ENCODE measurements at regions not wholly inside any gene's neighbourhood (a gene's known extent, or its start where the extent isn't known, plus 50 kb on each side); places are given as distances from the start of the nearest gene placed in this dataset.

- no peak overlapping the region for H3K4me3 ChIP-seq (ENCODE audit: low read length)
- DNase-seq, result no peak
- H3K4me1 ChIP-seq (ENCODE audit: control insufficient read depth, insufficient read depth, low read length), result peaks cover 2% of the 10 kb centered on the region
- 17% methylated on average over 1 of the region's 2 CpGs for WGBS (ENCODE audit: insufficient coverage)
- H3K9me3 ChIP-seq (replicated peaks; ENCODE audit: control insufficient read depth, low read depth, low read length), result no peaks in the 10 kb centered on the region
- H3K27me3 ChIP-seq (ENCODE audit: control insufficient read depth, insufficient read depth, low read length), result no peaks in the 10 kb centered on the region
- no peak overlapping the region for H3K27ac ChIP-seq (ENCODE audit: low read length)
- no peaks in the 10 kb centered on the region for H3K36me3 ChIP-seq (ENCODE audit: control insufficient read depth, insufficient read depth, low read length)
Observed at GRCh38 chr6:6399568-6399967, 79.1 kb upstream of the F13A1 start.

GRCh38 chr6:6401401-6401800 is 80.9 kb upstream of the F13A1 start:
- Histone ChIP-seq H3K36me3 (ENCODE audit: control insufficient read depth, insufficient read depth, low read length) (no peaks in the 10 kb centered on the region), H3K9me3 (replicated peaks; ENCODE audit: control insufficient read depth, low read depth, low read length) (no peaks in the 10 kb centered on the region), H3K4me3 (ENCODE audit: low read length) (no peak overlapping the region), H3K27me3 (ENCODE audit: control insufficient read depth, insufficient read depth, low read length) (no peaks in the 10 kb centered on the region), H3K27ac (ENCODE audit: low read length) (no peak overlapping the region), H3K4me1 (ENCODE audit: control insufficient read depth, insufficient read depth, low read length) (peaks cover 2% of the 10 kb centered on the region)
- no CpG with 5 or more reads among the region's 1 CpG for WGBS (ENCODE audit: insufficient coverage)
- DNase-seq, result no peak

GRCh38 chr6:6402006-6402405 is 81.5 kb upstream of the F13A1 start:
- peaks cover 4% of the 10 kb centered on the region for H3K4me1 ChIP-seq (ENCODE audit: control insufficient read depth, insufficient read depth, low read length)
- H3K4me3 ChIP-seq (ENCODE audit: low read length), result no peak overlapping the region
- H3K36me3 ChIP-seq (ENCODE audit: control insufficient read depth, insufficient read depth, low read length), result no peaks in the 10 kb centered on the region
- H3K27ac ChIP-seq (ENCODE audit: low read length), result no peak overlapping the region
- 86% methylated on average over 2 of the region's 2 CpGs for WGBS (ENCODE audit: insufficient coverage)
- no peak for DNase-seq
- no peaks in the 10 kb centered on the region for H3K27me3 ChIP-seq (ENCODE audit: control insufficient read depth, insufficient read depth, low read length)
- H3K9me3 ChIP-seq (replicated peaks; ENCODE audit: control insufficient read depth, low read depth, low read length), result no peaks in the 10 kb centered on the region

GRCh38 chr6:6402591-6402990 is 82.1 kb upstream of the F13A1 start:
- WGBS (ENCODE audit: insufficient coverage), result no CpG with 5 or more reads among the region's 6 CpGs
- no peak overlapping the region for H3K4me3 ChIP-seq (ENCODE audit: low read length)
- no peak for DNase-seq

GRCh38 chr6:6405031-6405430 is 84.6 kb upstream of the F13A1 start:
- peaks cover 4% of the 10 kb centered on the region for H3K4me1 ChIP-seq (ENCODE audit: control insufficient read depth, insufficient read depth, low read length)
- no peaks in the 10 kb centered on the region for H3K27me3 ChIP-seq (ENCODE audit: control insufficient read depth, insufficient read depth, low read length)
- no peak overlapping the region for H3K4me3 ChIP-seq (ENCODE audit: low read length)
- H3K9me3 ChIP-seq (replicated peaks; ENCODE audit: control insufficient read depth, low read depth, low read length), result no peaks in the 10 kb centered on the region
- DNase-seq, result peak; percentile 48
- H3K27ac ChIP-seq (ENCODE audit: low read length), result no peak overlapping the region
- H3K36me3 ChIP-seq (ENCODE audit: control insufficient read depth, insufficient read depth, low read length), result no peaks in the 10 kb centered on the region
- no CpG with 5 or more reads among the region's 2 CpGs for WGBS (ENCODE audit: insufficient coverage)

More at GRCh38 chr6:6402591-6402990, 82.1 kb upstream of the F13A1 start:
- peaks cover 5% of the 10 kb centered on the region for H3K4me1 ChIP-seq (ENCODE audit: control insufficient read depth, insufficient read depth, low read length)
- no peaks in the 10 kb centered on the region for H3K27me3 ChIP-seq (ENCODE audit: control insufficient read depth, insufficient read depth, low read length)
- no peak overlapping the region for H3K27ac ChIP-seq (ENCODE audit: low read length)
- no peaks in the 10 kb centered on the region for H3K36me3 ChIP-seq (ENCODE audit: control insufficient read depth, insufficient read depth, low read length)
- no peaks in the 10 kb centered on the region for H3K9me3 ChIP-seq (replicated peaks; ENCODE audit: control insufficient read depth, low read depth, low read length)

- no peaks in the 10 kb centered on the region for H3K9me3 ChIP-seq (replicated peaks; ENCODE audit: control insufficient read depth, low read depth, low read length)
- H3K36me3 ChIP-seq (ENCODE audit: control insufficient read depth, insufficient read depth, low read length), result no peaks in the 10 kb centered on the region
- H3K27ac ChIP-seq (ENCODE audit: low read length), result no peak overlapping the region
- H3K27me3 ChIP-seq (ENCODE audit: control insufficient read depth, insufficient read depth, low read length), result no peaks in the 10 kb centered on the region
- H3K4me3 ChIP-seq (ENCODE audit: low read length), result no peak overlapping the region
- peak; percentile 71 for DNase-seq
- no CpG with 5 or more reads among the region's 1 CpG for WGBS (ENCODE audit: insufficient coverage)
- peaks cover 4% of the 10 kb centered on the region for H3K4me1 ChIP-seq (ENCODE audit: control insufficient read depth, insufficient read depth, low read length)
Observed at GRCh38 chr6:6405997-6406714, 85.7 kb upstream of the F13A1 start.

- H3K27ac ChIP-seq (ENCODE audit: low read length), result no peak overlapping the region
- H3K9me3 ChIP-seq (replicated peaks; ENCODE audit: control insufficient read depth, low read depth, low read length), result no peaks in the 10 kb centered on the region
- no peaks in the 10 kb centered on the region for H3K27me3 ChIP-seq (ENCODE audit: control insufficient read depth, insufficient read depth, low read length)
- no CpG with 5 or more reads among the region's 2 CpGs for WGBS (ENCODE audit: insufficient coverage)
- H3K36me3 ChIP-seq (ENCODE audit: control insufficient read depth, insufficient read depth, low read length), result no peaks in the 10 kb centered on the region
- H3K4me3 ChIP-seq (ENCODE audit: low read length), result no peak overlapping the region
- no peak for DNase-seq
- H3K4me1 ChIP-seq (ENCODE audit: control insufficient read depth, insufficient read depth, low read length), result peaks cover 4% of the 10 kb centered on the region
Observed at GRCh38 chr6:6406715-6407070, 86.2 kb upstream of the F13A1 start.

GRCh38 chr6:6407071-6407741 is 86.7 kb upstream of the F13A1 start:
- DNase-seq, result peak; percentile 79
- 22% methylated on average over 3 of the region's 4 CpGs for WGBS (ENCODE audit: insufficient coverage)
- Histone ChIP-seq H3K36me3 (ENCODE audit: control insufficient read depth, insufficient read depth, low read length) (no peaks in the 10 kb centered on the region), H3K4me3 (ENCODE audit: low read length) (no peak overlapping the region), H3K4me1 (ENCODE audit: control insufficient read depth, insufficient read depth, low read length) (peaks cover 8% of the 10 kb centered on the region), H3K27me3 (ENCODE audit: control insufficient read depth, insufficient read depth, low read length) (no peaks in the 10 kb centered on the region), H3K27ac (ENCODE audit: low read length) (peak overlapping the region; percentile 31), H3K9me3 (replicated peaks; ENCODE audit: control insufficient read depth, low read depth, low read length) (no peaks in the 10 kb centered on the region)

GRCh38 chr6:6409397-6410030 is 89.1 kb upstream of the F13A1 start:
- H3K4me1 ChIP-seq (ENCODE audit: control insufficient read depth, insufficient read depth, low read length), result peaks cover 11% of the 10 kb centered on the region
- H3K36me3 ChIP-seq (ENCODE audit: control insufficient read depth, insufficient read depth, low read length), result no peaks in the 10 kb centered on the region
- DNase-seq, result no peak
- H3K4me3 ChIP-seq (ENCODE audit: low read length), result no peak overlapping the region
- WGBS (ENCODE audit: insufficient coverage), result 66% methylated on average over 6 of the region's 7 CpGs
- no peaks in the 10 kb centered on the region for H3K27me3 ChIP-seq (ENCODE audit: control insufficient read depth, insufficient read depth, low read length)
- no peak overlapping the region for H3K27ac ChIP-seq (ENCODE audit: low read length)
- no peaks in the 10 kb centered on the region for H3K9me3 ChIP-seq (replicated peaks; ENCODE audit: control insufficient read depth, low read depth, low read length)

GRCh38 chr6:6411115-6411514 is 90.7 kb upstream of the F13A1 start:
- H3K9me3 ChIP-seq (replicated peaks; ENCODE audit: control insufficient read depth, low read depth, low read length), result no peaks in the 10 kb centered on the region
- H3K27me3 ChIP-seq (ENCODE audit: control insufficient read depth, insufficient read depth, low read length), result no peaks in the 10 kb centered on the region
- no peak for DNase-seq
- peaks cover 11% of the 10 kb centered on the region for H3K4me1 ChIP-seq (ENCODE audit: control insufficient read depth, insufficient read depth, low read length)
- no peak overlapping the region for H3K27ac ChIP-seq (ENCODE audit: low read length)
- no peak overlapping the region for H3K4me3 ChIP-seq (ENCODE audit: low read length)
- H3K36me3 ChIP-seq (ENCODE audit: control insufficient read depth, insufficient read depth, low read length), result no peaks in the 10 kb centered on the region
